SH-SY5Y (cell line): ENCODE measurements at regions not wholly inside any gene's neighbourhood (a gene's known extent, or its start where the extent isn't known, plus 50 kb on each side); places are given as distances from the start of the nearest gene placed in this dataset.

ENCODE experiments used
- GATA2 ChIP-seq: IDR thresholded peaks from 2 replicates; pipeline ENCODE4 v1.6.1; 2011; ENCODE audit warnings: mild to moderate bottlenecking, low read depth, low read length
- GATA3 ChIP-seq: IDR thresholded peaks from 2 replicates; pipeline ENCODE4 v1.6.1; 2011; ENCODE audit warnings: low read depth, mild to moderate bottlenecking, low read length, moderate library complexity

DNA sequence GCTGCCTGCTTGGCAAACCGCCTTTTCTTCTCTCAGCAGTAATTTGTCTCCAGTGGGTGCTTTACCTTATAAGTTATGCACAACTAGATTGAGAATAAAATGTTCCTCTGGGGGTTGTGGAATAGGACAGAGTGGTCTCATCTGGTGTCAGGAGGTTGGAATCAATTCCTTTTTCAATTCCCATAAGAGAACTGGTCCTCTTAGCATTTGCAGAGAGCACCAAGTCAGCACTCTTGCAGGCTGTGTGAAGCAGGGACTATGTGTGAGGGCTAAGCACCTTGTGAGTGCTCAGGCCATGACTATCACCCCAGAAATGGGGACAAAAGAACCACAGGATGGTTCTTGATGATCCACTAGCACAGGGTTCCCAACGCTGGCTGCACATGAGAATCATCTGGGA, 163.6 kb upstream of the UMPS start:
- TF ChIP-seq GATA3 (no peak), GATA2 (no peak)
